ENCODE measurements at regions not wholly inside any gene's neighbourhood (a gene's known extent, or its start where the extent isn't known, plus 50 kb on each side); places are given as distances from the start of the nearest gene placed in this dataset.

DNA sequence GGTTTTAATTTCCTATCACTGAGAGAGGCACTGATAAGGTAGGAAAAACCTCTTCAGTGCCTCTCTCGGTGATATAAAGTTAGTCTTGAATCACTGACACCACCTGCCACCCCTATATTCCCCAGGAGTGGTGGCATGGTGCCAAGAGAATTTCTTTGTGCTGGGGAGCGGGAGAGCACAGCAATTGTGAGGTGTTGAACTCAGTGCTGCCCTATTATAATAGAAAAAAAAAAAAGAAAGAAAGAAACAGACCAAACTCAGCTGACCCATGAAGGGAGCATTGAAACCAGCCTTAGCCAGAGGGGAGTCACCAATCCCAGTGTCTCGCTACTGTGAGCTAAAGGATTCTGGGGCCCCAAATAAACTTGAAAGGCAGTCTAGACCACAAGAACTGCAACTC lies 201.4 kb upstream of the STT3B start:
- TF ChIP-seq CTCF (IDR thresholded peaks at IDR 0.05; ENCODE audit: poor library complexity) (no peak), EZH2 (IDR thresholded peaks at IDR 0.05; ENCODE audit: borderline replicate concordance) (no peak)
